Astrocyte of the cerebellum (primary cell): ENCODE measurements at regions not wholly inside any gene's neighbourhood (a gene's known extent, or its start where the extent isn't known, plus 50 kb on each side); places are given as distances from the start of the nearest gene placed in this dataset.

ENCODE experiments used
- DNase-seq: peaks from one replicate; pipeline ENCODE4 v3.0.0-alpha.2; 2011; ENCODE audit warnings: low read depth
- H3K4me3 ChIP-seq: 2 replicates; pipeline ENCODE4 v1.5.1; 2011; ENCODE audit warnings: mild to moderate bottlenecking, low read depth, low read length, moderate library complexity
- CTCF ChIP-seq: IDR thresholded peaks from 2 replicates; pipeline ENCODE4 v1.5.1; 2012; ENCODE audit warnings: low read length, low read depth, moderate library complexity, mild to moderate bottlenecking; ENCODE audit errors: missing control alignments
- in situ Hi-C: cut with HindIII; loops from 2 replicates; pipeline ENCODE4 v1.10.0; 2017; ENCODE audit warnings: low sequenced_read_pairs

GRCh38 chr20:7262803-7263202 lies 495.3 kb downstream of the BMP2 start:
- H3K4me3 ChIP-seq = no peak overlapping the region
- in situ Hi-C loops = no loop called here
- no peak for TF ChIP-seq CTCF
- no peak for DNase-seq

DNA sequence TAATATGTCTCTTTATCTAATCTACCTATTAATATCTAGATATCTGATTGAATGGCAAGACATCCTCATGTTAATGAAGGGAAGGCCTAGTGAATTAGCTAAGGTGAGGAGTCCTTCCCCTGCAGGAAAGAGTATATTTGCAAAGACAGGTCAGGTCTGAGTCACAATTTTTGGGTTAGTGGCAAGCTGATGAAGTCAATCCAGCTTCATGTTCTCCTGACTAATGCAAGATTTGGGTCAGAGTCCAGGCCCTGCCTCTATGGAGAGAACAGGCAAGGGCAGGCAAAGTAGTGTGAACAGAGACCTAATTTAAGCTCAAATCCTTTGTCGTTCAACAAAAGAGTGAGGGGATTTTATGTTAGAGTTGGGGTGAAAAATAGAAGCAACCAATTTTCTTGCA lies 496.7 kb downstream of the BMP2 start:
- DNase-seq = no peak
- no peak for TF ChIP-seq CTCF
- H3K4me3 ChIP-seq = no peak overlapping the region
- in situ Hi-C loops = no loop called here

DNA sequence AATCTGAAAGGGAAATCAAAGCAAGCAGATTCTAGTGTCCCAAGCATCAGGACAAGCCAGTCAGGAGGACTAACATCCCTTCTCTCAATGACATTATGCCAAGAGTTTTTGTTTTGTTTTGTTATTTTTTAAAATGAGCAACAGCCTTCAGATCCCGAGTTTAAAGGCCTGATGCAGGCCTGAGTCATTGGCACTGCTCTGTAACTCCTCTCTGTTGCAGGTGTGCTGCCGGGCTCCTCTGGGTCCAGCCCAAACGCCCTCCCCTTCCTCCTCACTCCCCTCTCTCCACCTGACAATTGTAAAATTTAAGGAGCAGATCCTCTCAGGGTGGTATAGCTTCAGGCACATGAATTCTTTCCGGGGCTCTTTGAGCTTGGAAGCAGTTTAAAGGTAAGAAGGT lies 502.0 kb downstream of the BMP2 start:
- in situ Hi-C loops = no loop called here
- H3K4me3 ChIP-seq = no peak overlapping the region
- DNase-seq = no peak
- TF ChIP-seq CTCF = no peak

- no peak overlapping the region for H3K4me3 ChIP-seq
- DNase-seq = peak; percentile 26
- in situ Hi-C loops = no loop called here
- TF ChIP-seq CTCF = peak; percentile 62
Measured at GRCh38 chr20:7272512-7272911, 505.0 kb downstream of the BMP2 start.

DNA sequence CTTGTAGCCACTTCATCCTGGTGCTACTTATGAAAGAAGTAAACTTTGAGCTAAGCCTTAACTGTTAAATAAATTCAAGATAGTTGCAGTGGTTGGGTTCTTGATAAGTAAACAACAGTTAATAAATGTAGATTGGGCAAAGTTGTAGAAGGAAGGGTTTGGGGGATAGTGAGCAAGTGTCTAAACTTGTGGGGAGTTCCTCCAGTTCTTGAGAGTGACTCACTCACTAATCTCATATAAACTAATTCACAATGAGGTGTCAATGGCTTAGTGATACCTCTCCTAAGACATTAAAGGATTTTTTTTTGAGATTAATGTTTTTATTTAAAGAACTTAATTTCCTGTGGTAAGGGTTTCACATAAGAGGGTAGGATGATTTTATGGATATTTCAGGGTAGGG lies 507.4 kb downstream of the BMP2 start:
- DNase-seq = no peak
- no peak for TF ChIP-seq CTCF
- in situ Hi-C loops = no loop called here
- no peak overlapping the region for H3K4me3 ChIP-seq

GRCh38 chr20:7275645-7276237 lies 508.3 kb downstream of the BMP2 start:
- in situ Hi-C loops = no loop called here
- DNase-seq = no peak
- no peak overlapping the region for H3K4me3 ChIP-seq
- no peak for TF ChIP-seq CTCF

DNA sequence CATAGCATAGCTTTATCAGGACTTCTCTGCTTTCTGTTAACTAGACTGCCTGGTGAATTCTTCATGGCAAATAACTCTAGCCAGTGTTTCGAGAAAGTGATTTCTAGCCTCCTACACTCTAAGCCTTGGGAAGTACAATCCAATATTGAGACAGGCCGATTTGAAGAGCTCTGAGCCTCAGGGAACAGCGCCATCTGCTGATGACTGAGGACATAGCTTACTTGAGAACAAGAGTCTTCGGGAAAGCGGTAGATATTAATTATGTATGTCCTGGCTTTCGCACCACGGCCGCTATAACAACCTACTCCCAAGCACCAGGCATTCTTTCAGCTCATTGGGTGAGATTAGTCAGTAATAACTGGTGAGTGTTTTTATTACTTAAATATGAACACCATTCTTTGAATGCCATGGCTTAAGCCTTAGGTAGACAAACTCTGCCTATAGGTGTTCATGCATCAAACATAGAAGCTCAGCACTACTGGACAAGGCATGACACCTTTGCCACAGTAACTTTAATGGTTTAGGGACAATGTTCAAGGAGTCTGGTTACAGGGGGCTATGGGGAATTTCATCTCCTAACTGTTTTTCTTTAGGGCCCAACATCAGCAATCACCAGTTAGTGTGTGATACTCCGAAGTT lies 518.6 kb downstream of the BMP2 start:
- TF ChIP-seq CTCF = peak; percentile 92
- H3K4me3 ChIP-seq = no peak overlapping the region
- in situ Hi-C loops = no loop called here
- peak; percentile 91 for DNase-seq
